ENCODE measurements at regions not wholly inside any gene's neighbourhood (a gene's known extent, or its start where the extent isn't known, plus 50 kb on each side); places are given as distances from the start of the nearest gene placed in this dataset.
A peak's percentile ranks its signal among the peaks of the same experiment; 100 is the strongest.

GRCh38 chr10:88103576-88103975 lies 240.2 kb downstream of the PTEN start:
- no peak for TF ChIP-seq CTCF (IDR thresholded peaks at IDR 0.05)
- H3K27me3 ChIP-seq (ENCODE audit: control insufficient read depth, insufficient read depth, low read length), result no peaks in the 10 kb centered on the region
- peaks cover 0 to 7% of the 10 kb centered on the region in 2 donors for H3K27me3 Mint-ChIP-seq (ENCODE audit: low read depth in 2 of 2)
- H3K4me3 Mint-ChIP-seq, result no peak overlapping the region
- peaks cover 12 to 13% of the 10 kb centered on the region in 2 donors for H3K4me1 Mint-ChIP-seq
- no peak overlapping the region for H3K4me3 ChIP-seq (ENCODE audit: low read length)
- no peaks in the 10 kb centered on the region for H3K36me3 Mint-ChIP-seq
- H3K4me1 ChIP-seq (ENCODE audit: control insufficient read depth, insufficient read depth, low read length), result peaks cover 15% of the 10 kb centered on the region
- H3K9me3 Mint-ChIP-seq, result no peaks in the 10 kb centered on the region
- no peaks in the 10 kb centered on the region for H3K36me3 ChIP-seq (ENCODE audit: control insufficient read depth, insufficient read depth, low read length)
- no peak for DNase-seq
- intact Hi-C loops (cut with micrococcal nuclease), result no loop called here
- no peak overlapping the region for H3K27ac Mint-ChIP-seq
- H3K27ac ChIP-seq (ENCODE audit: low read length), result no peak overlapping the region
- no peak for ATAC-seq
- no peaks in the 10 kb centered on the region for H3K9me3 ChIP-seq (ENCODE audit: control insufficient read depth, insufficient read depth, low read length)

DNA sequence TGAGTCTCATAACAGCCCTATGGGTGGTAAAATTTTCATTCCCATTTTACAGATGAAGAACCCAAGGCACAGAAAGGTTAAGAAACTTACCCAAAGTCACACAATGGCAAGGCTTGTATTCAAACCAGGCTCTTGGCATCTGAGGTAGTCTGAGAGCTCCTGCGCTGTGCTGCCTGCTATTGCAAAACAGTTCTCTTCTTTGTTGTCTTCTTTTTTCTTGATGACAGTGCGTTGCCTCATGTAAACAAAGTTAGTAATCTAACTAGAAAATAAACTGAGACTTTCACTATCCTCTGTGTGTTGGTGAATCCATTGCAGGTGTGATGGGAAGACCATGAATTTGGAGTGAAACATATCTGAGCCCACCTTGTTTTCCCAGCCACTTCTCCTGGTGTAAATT lies 240.8 kb downstream of the PTEN start:
- Mint-ChIP-seq H3K9me3 (no peaks in the 10 kb centered on the region), H3K4me1 (peaks cover 12 to 13% of the 10 kb centered on the region in 2 donors), H3K27ac (no peak overlapping the region), H3K36me3 (no peaks in the 10 kb centered on the region), H3K4me3 (no peak overlapping the region), H3K27me3 (ENCODE audit: low read depth in 2 of 2) (peaks cover 0 to 7% of the 10 kb centered on the region in 2 donors)
- no peak for ATAC-seq
- no peaks in the 10 kb centered on the region for H3K27me3 ChIP-seq (ENCODE audit: control insufficient read depth, insufficient read depth, low read length)
- H3K4me3 ChIP-seq (ENCODE audit: low read length), result no peak overlapping the region
- WGBS (ENCODE audit: insufficient coverage), result 100% methylated on average over 1 of the region's 2 CpGs
- H3K9me3 ChIP-seq (ENCODE audit: control insufficient read depth, insufficient read depth, low read length), result no peaks in the 10 kb centered on the region
- DNase-seq, result no peak
- no peak overlapping the region for H3K27ac ChIP-seq (ENCODE audit: low read length)
- intact Hi-C loops (cut with micrococcal nuclease), result no loop called here
- H3K36me3 ChIP-seq (ENCODE audit: control insufficient read depth, insufficient read depth, low read length), result no peaks in the 10 kb centered on the region
- peaks cover 15% of the 10 kb centered on the region for H3K4me1 ChIP-seq (ENCODE audit: control insufficient read depth, insufficient read depth, low read length)
- no peak for TF ChIP-seq CTCF (IDR thresholded peaks at IDR 0.05)

DNA sequence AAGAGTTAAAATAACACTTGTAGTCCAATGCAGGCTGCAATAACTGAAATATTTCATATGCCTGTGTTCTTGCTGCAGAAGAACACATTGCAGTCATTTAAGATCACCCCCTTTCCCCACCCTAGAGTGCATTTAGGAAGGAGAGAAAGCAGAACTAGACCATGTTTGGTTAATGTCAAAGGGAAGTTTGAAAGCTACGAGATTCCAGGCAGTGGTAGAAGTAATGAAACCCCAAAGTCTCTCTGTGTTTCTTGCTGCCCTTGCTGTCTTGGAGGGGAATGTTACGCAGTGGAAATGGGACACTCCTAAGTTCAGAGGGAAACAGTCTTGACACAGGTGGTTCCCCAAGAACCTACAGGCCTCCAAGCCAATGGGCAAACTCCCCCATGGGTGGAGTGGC lies 242.9 kb downstream of the PTEN start:
- peaks cover 12 to 13% of the 10 kb centered on the region in 2 donors for H3K4me1 Mint-ChIP-seq
- 68% methylated on average over 2 of the region's 2 CpGs for WGBS (ENCODE audit: insufficient coverage)
- TF ChIP-seq CTCF (IDR thresholded peaks at IDR 0.05), result no peak
- H3K4me3 Mint-ChIP-seq, result no peak overlapping the region
- DNase-seq (no peak), ATAC-seq (no peak)
- H3K9me3 ChIP-seq (ENCODE audit: control insufficient read depth, insufficient read depth, low read length), result no peaks in the 10 kb centered on the region
- H3K4me3 ChIP-seq (ENCODE audit: low read length), result no peak overlapping the region
- H3K27ac ChIP-seq (ENCODE audit: low read length), result no peak overlapping the region
- peaks cover 15% of the 10 kb centered on the region for H3K4me1 ChIP-seq (ENCODE audit: control insufficient read depth, insufficient read depth, low read length)
- H3K36me3 Mint-ChIP-seq, result no peaks in the 10 kb centered on the region
- no peaks in the 10 kb centered on the region for H3K27me3 ChIP-seq (ENCODE audit: control insufficient read depth, insufficient read depth, low read length)
- intact Hi-C loops (cut with micrococcal nuclease), result no loop called here
- H3K27ac Mint-ChIP-seq, result no peak overlapping the region
- H3K36me3 ChIP-seq (ENCODE audit: control insufficient read depth, insufficient read depth, low read length), result no peaks in the 10 kb centered on the region
- peaks cover 0 to 4% of the 10 kb centered on the region in 2 donors for H3K27me3 Mint-ChIP-seq (ENCODE audit: low read depth in 2 of 2)
- no peaks in the 10 kb centered on the region for H3K9me3 Mint-ChIP-seq

DNA sequence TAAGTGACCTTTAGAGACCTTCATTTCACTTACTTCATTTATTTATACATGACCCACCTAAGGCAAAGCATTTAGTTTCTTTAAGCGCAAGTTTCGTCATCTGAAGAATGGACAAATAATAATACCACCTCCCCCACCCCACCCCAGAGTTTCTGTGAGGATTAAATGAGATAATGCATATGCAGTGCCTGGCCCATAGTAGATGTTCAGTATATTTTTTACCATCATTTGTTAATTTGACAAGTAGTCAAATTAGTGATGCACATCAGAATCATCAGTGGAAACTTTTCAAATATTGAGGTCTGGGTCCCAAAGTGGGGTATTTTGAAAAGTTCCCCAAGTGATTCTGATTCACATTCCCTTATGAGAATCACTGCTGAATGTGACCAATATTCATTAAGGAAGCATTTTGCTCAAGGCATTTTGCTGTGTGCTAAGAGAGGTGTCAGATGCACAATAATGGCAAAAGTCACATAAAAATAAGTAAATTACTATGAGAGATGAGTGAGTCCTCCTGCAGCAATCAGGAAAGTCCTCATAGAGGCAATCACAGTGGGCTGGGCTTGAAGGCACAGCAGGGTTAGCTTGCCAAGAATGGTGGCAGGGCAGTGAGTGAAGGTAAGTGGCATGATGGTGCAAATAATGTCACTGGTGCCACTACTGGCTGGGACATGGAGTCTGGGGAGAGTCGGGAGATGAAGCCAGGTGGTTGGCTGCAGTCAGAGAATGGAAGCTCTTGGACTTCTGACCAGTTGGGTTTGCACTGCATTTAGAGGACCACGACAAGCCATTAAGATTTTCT lies 244.1 kb downstream of the PTEN start:
- H3K27me3 ChIP-seq (ENCODE audit: control insufficient read depth, insufficient read depth, low read length), result no peaks in the 10 kb centered on the region
- no peaks in the 10 kb centered on the region for H3K36me3 ChIP-seq (ENCODE audit: control insufficient read depth, insufficient read depth, low read length)
- intact Hi-C loops (cut with micrococcal nuclease), result no loop called here
- DNase-seq (no peak), ATAC-seq (no peak)
- peaks cover 15% of the 10 kb centered on the region for H3K4me1 ChIP-seq (ENCODE audit: control insufficient read depth, insufficient read depth, low read length)
- H3K4me3 Mint-ChIP-seq, result no peak overlapping the region
- no peaks in the 10 kb centered on the region for H3K9me3 ChIP-seq (ENCODE audit: control insufficient read depth, insufficient read depth, low read length)
- no peaks in the 10 kb centered on the region for H3K36me3 Mint-ChIP-seq
- H3K27me3 Mint-ChIP-seq (ENCODE audit: low read depth in 2 of 2), result peaks cover 0 to 4% of the 10 kb centered on the region in 2 donors
- no peak for TF ChIP-seq CTCF (IDR thresholded peaks at IDR 0.05)
- H3K4me1 Mint-ChIP-seq, result peaks cover 12 to 13% of the 10 kb centered on the region in 2 donors
- H3K27ac ChIP-seq (ENCODE audit: low read length), result no peak overlapping the region
- no peak overlapping the region for H3K4me3 ChIP-seq (ENCODE audit: low read length)
- H3K27ac Mint-ChIP-seq, result peak overlapping the region in 1 of 2 donors; percentile 57
- WGBS (ENCODE audit: insufficient coverage), result 76% methylated on average over 2 of the region's 4 CpGs
- H3K9me3 Mint-ChIP-seq, result no peaks in the 10 kb centered on the region

All from natural killer cell (primary cell).